Fibroblast of the aortic adventitia (primary cell): ENCODE measurements at regions not wholly inside any gene's neighbourhood (a gene's known extent, or its start where the extent isn't known, plus 50 kb on each side); places are given as distances from the start of the nearest gene placed in this dataset.

Source experiments
- DNase-seq: peaks from one replicate; pipeline ENCODE4 v3.0.0-alpha.2; 2010; ENCODE audit warnings: low read depth
- H3K4me3 ChIP-seq: 2 replicates; pipeline ENCODE4 v1.5.1; 2011; ENCODE audit warnings: low read depth, mild to moderate bottlenecking, control low read depth, low read length, moderate library complexity
- TF ChIP-seq, protein P1 (sequence below): IDR thresholded peaks from 2 replicates; pipeline ENCODE4 v1.5.1; 2011; ENCODE audit warnings: mild to moderate bottlenecking, low read length, control low read depth, inconsistent platforms; ENCODE audit not compliant: insufficient read depth

DNA sequence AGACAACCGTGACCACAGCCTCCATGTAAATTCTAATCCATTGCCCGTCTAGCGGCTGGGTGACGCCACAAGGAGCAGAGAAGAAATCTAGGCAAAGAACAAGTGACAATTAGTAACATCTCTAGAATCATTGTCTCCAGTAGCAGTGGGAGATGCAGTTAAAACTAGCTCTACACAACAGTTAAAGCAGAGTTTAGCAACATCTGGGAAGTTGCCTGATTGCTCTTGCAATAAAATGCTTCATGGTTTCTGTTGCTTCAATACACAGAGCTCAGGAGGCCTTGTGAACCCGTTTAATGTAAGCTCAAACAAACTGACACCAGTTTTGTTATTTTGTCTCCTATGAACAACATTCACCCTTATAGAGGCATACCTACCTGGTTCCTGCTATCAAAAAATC, 369.8 kb upstream of the PDE4D start:
- H3K4me3 ChIP-seq = no peak overlapping the region
- TF ChIP-seq, protein P1, sequence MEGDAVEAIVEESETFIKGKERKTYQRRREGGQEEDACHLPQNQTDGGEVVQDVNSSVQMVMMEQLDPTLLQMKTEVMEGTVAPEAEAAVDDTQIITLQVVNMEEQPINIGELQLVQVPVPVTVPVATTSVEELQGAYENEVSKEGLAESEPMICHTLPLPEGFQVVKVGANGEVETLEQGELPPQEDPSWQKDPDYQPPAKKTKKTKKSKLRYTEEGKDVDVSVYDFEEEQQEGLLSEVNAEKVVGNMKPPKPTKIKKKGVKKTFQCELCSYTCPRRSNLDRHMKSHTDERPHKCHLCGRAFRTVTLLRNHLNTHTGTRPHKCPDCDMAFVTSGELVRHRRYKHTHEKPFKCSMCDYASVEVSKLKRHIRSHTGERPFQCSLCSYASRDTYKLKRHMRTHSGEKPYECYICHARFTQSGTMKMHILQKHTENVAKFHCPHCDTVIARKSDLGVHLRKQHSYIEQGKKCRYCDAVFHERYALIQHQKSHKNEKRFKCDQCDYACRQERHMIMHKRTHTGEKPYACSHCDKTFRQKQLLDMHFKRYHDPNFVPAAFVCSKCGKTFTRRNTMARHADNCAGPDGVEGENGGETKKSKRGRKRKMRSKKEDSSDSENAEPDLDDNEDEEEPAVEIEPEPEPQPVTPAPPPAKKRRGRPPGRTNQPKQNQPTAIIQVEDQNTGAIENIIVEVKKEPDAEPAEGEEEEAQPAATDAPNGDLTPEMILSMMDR = no peak
- DNase-seq = no peak

DNA sequence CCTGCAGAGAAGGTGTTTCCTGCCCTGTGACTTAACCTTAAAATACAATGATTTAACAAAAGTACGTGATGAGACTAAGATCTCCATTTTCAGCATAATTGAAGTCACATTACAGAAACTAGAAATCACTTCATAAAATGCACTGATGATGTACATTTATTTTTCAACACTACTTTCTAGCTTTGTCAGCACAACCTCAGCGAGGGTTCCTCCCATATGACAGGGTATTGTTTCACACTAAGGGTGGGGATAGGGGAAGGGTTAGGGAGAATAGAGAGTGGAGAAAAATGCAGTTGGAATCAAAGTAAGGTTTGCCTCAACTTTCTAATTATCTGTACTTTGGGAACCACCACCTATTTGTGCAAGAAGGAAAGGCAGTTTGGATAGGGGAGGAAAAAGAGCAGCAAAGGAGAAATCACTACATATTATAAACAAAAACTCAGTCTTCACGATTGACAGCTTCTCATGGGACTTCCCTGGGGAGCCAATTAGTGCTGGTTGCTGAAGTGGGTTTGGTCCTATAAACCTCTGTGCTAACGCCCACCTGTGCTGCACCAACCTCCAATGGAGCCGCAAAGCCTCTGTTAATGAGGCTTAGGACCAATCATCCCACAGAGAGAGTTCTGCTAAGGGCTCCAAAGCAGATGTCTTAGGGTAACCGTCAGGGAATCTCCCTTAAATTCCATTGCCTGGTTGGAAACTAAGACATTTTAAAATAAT, 369.2 kb upstream of the PDE4D start:
- TF ChIP-seq, protein P1 = no peak
- no peak overlapping the region for H3K4me3 ChIP-seq
- no peak for DNase-seq

DNA sequence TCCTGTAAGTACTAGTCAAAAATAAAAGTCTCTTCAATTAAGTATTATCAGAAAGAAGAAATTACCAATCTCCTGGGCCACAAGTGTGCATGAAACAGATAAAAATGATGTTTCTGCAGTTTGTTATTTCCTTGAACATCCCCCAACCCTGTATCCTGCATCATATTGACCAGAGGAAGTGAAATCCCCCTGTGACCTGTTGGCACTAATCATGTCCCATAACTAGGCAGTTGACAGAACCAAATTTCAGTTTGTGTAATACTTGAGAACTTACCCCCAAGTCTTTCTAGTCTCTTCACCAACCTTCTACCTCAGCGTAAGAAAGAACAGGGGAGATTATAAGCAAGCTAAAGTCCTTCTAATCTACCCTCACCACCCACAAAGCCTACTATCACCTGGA, 368.2 kb upstream of the PDE4D start:
- DNase-seq = no peak
- TF ChIP-seq, protein P1 = no peak
- no peak overlapping the region for H3K4me3 ChIP-seq

DNA sequence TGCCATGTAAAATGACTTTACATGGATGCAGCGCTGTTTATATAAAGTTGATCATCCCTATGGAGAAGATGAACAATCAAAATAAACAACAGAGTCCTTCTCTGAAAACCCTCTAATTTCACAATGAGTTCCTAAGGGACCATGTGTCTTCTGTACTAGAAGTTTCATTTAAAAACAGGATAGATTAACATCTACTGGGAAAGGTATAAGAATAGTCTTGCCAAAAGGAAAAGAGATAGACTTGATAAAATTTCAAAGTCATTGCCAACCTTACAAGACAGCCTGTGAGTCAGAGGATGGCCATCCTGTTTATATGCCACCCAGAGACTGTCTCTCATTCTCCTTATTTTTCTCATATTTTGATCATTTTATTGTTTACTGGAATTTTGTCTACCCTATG, 367.1 kb upstream of the PDE4D start:
- no peak for DNase-seq
- TF ChIP-seq, protein P1 = no peak

DNA sequence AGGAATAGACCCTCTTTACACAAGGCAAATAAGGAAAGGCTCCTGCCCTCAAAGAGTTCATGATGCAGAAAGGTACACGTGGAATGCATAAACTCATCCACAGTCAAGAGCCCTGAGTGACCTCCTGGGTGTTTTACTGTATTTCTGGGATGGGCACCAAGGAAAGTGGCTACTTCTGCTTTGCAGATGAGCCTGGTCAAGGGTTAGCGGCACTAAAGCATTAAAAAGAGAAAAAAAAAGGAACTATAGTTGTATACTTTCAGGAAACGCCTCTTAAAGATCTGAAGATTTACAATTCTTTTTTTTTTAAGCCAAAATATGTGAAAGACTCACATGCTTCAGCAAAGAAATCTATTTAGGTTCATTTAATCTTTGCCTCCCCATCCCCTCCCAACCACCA, 366.2 kb upstream of the PDE4D start:
- no peak overlapping the region for H3K4me3 ChIP-seq
- DNase-seq = no peak
- TF ChIP-seq, protein P1 = no peak

More for the DNA sequence above, 367.1 kb upstream of the PDE4D start:
- H3K4me3 ChIP-seq = no peak overlapping the region

DNA sequence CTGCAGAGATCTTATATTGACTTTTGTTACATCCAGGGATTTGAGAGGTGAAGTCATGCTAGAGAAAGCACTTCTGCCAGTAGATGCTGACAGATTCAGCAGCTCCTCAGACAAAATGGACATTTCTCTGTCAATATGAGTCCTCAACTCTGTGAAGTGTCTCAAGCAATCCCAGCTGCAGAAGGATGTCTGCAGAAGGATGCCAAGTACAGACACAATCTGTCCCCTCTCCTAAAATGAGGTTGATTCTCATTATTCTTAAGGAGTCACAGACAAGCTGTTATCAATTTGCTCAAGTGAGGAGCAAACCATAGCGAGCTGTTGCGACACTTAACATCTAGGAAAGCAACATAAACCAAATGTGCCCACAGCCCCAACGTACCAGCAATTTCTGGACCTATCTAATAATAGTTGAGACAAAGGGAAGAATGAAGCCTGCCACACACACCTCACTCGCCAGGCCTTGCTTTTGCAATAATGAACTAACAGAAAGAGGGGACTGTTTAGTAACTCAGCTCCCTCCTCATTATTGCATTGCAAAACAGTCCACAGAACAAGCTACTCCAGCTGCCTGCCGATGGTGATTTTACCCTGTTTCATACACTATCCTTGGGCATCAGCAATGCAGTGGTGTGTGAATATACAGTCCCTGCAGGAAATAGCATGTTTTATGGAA, 364.2 kb upstream of the PDE4D start:
- TF ChIP-seq, protein P1 = no peak
- no peak overlapping the region for H3K4me3 ChIP-seq
- no peak for DNase-seq

DNA sequence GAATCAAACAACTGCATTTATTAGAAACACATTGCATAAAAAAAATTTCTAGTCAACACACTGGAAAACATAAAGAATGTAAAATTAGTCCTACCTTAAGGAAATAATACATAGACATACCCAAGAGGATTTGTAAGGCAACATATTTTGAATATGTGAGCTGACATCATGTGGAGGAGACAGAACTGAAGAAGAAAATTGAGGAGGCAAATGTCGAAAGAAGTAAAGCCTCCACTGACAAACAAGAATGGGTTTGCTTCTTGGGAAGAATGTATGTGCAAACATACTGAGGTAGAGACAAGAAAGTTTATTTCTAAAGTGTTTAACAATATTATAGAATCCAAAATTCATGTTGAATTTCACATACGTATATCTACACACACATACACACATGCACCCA, 363.0 kb upstream of the PDE4D start:
- TF ChIP-seq, protein P1 = no peak
- DNase-seq = no peak
- no peak overlapping the region for H3K4me3 ChIP-seq
